GM19467 (cell line): ENCODE measurements at regions not wholly inside any gene's neighbourhood (a gene's known extent, or its start where the extent isn't known, plus 50 kb on each side); places are given as distances from the start of the nearest gene placed in this dataset.
"Not testable (repeated sequence)": the region's sequence is repeated elsewhere in the genome, so short reads cannot be mapped to it uniquely, and the experiment has no call there.

Experiments used
- ATAC-seq: cut with Tn5 transposase; IDR thresholded peaks from one replicate; pipeline ENCODE4 v1.9.1; 2021; ENCODE audit warnings: mild to moderate bottlenecking, moderate library complexity; ENCODE audit not compliant: unreplicated experiment

GRCh38 chr21:15275615-15276235 is 210.9 kb upstream of the NRIP1 start:
- ATAC-seq: no peak

GRCh38 chr21:15276243-15276642 is 211.4 kb upstream of the NRIP1 start:
- ATAC-seq: no peak

GRCh38 chr21:15277466-15277865 is 212.7 kb upstream of the NRIP1 start:
- ATAC-seq: no peak

GRCh38 chr21:15278279-15278678 is 213.5 kb upstream of the NRIP1 start:
- ATAC-seq: no peak

- no peak for ATAC-seq
These were observed 214.1 kb upstream of the NRIP1 start for GRCh38 chr21:15278851-15279250.

- no peak for ATAC-seq
These were observed 214.7 kb upstream of the NRIP1 start for GRCh38 chr21:15279482-15279881.

- ATAC-seq: no peak
These were observed 216.9 kb upstream of the NRIP1 start for GRCh38 chr21:15281714-15282113.

- ATAC-seq: no peak
These were observed 217.9 kb upstream of the NRIP1 start for GRCh38 chr21:15282665-15283064.

- no peak for ATAC-seq
These were observed 218.3 kb upstream of the NRIP1 start for GRCh38 chr21:15283138-15283537.

- ATAC-seq: no peak
These were observed 219.0 kb upstream of the NRIP1 start for GRCh38 chr21:15283789-15284188.

- no peak for ATAC-seq
These were observed 220.8 kb upstream of the NRIP1 start for GRCh38 chr21:15285556-15285955.

- no peak for ATAC-seq
These were observed 224.4 kb upstream of the NRIP1 start for GRCh38 chr21:15289246-15289645.

GRCh38 chr21:15289896-15290841 is 225.4 kb upstream of the NRIP1 start:
- no peak for ATAC-seq

GRCh38 chr21:15291621-15292266 is 226.9 kb upstream of the NRIP1 start:
- no peak for ATAC-seq

GRCh38 chr21:15293240-15293639 is 228.4 kb upstream of the NRIP1 start:
- ATAC-seq: no peak

GRCh38 chr21:15295875-15296274 is 231.1 kb upstream of the NRIP1 start:
- ATAC-seq: no peak

- ATAC-seq: no peak
These were observed 233.0 kb upstream of the NRIP1 start for GRCh38 chr21:15297824-15298223.

- no peak for ATAC-seq
These were observed 233.5 kb upstream of the NRIP1 start for GRCh38 chr21:15298306-15298705.

- not testable (repeated sequence) for ATAC-seq
These were observed 234.0 kb upstream of the NRIP1 start for GRCh38 chr21:15298755-15299154.

- no peak for ATAC-seq
These were observed 235.3 kb upstream of the NRIP1 start for GRCh38 chr21:15300131-15300530.

- ATAC-seq: no peak
These were observed 236.2 kb upstream of the NRIP1 start for GRCh38 chr21:15301014-15301413.

GRCh38 chr21:15301736-15302135 is 236.9 kb upstream of the NRIP1 start:
- ATAC-seq: no peak
